ENCODE measurements at regions not wholly inside any gene's neighbourhood (a gene's known extent, or its start where the extent isn't known, plus 50 kb on each side); places are given as distances from the start of the nearest gene placed in this dataset.

DNA sequence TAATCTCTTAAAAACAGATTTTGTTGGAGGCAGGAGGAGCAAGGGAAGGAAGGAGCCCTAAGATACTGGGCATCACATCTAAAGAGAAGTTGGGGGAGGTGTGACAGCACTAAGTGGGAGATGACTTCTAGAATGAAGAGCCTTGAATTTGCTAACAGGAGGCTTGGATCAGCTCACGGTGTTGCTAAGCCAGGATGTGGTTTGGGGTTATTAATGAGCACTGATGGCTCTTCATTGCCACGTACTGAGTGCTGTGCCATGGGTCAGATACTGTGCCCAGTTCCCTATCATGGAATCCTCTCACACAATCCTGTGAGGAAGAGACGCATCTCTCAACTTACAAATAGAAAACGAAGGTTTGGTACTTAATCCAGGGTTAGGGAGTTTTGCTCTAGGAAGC, 78.5 kb downstream of the C7orf25 start:
- ChIA-PET POLR2A (no interaction called here), CTCF (interaction anchor here (0.8 to 6.7 kb wide), 5 partner anchors 11 to 892 kb away, joined by 3 to 95 read pairs (median 12); no protein-coding TSS in a partner anchor)
- no peak for DNase-seq (ENCODE audit: low read depth, low spot score)
- TF ChIP-seq, protein P1, sequence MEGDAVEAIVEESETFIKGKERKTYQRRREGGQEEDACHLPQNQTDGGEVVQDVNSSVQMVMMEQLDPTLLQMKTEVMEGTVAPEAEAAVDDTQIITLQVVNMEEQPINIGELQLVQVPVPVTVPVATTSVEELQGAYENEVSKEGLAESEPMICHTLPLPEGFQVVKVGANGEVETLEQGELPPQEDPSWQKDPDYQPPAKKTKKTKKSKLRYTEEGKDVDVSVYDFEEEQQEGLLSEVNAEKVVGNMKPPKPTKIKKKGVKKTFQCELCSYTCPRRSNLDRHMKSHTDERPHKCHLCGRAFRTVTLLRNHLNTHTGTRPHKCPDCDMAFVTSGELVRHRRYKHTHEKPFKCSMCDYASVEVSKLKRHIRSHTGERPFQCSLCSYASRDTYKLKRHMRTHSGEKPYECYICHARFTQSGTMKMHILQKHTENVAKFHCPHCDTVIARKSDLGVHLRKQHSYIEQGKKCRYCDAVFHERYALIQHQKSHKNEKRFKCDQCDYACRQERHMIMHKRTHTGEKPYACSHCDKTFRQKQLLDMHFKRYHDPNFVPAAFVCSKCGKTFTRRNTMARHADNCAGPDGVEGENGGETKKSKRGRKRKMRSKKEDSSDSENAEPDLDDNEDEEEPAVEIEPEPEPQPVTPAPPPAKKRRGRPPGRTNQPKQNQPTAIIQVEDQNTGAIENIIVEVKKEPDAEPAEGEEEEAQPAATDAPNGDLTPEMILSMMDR (IDR thresholded peaks at IDR 0.05; ENCODE audit: insufficient read depth, low read length, missing control alignments): no peak
- no peak overlapping the region for H3K4me3 ChIP-seq (ENCODE audit: low read depth, low read length)

- H3K4me3 ChIP-seq (ENCODE audit: low read depth, low read length): no peak overlapping the region
- TF ChIP-seq, protein P1 (IDR thresholded peaks at IDR 0.05; ENCODE audit: insufficient read depth, low read length, missing control alignments): no peak
- ChIA-PET CTCF (interaction anchor here (0.8 to 6.7 kb wide), 6 partner anchors 11 to 891 kb away, joined by 3 to 95 read pairs (median 7); no protein-coding TSS in a partner anchor), POLR2A (no interaction called here)
- DNase-seq (ENCODE audit: low read depth, low spot score): no peak
Observed at GRCh38 chr7:42832667-42833066, 79.2 kb downstream of the C7orf25 start.

- TF ChIP-seq, protein P1 (IDR thresholded peaks at IDR 0.05; ENCODE audit: insufficient read depth, low read length, missing control alignments): peak; percentile 63
- ChIA-PET POLR2A (no interaction called here), CTCF (interaction anchor here (1.1 to 6.7 kb wide), 11 partner anchors 11 to 895 kb away, joined by 3 to 95 read pairs (median 4); no protein-coding TSS in a partner anchor)
- H3K4me3 ChIP-seq (ENCODE audit: low read depth, low read length): no peak overlapping the region
- no peak for DNase-seq (ENCODE audit: low read depth, low spot score)
Observed at GRCh38 chr7:42831718-42832522, 80.0 kb downstream of the C7orf25 start.

GRCh38 chr7:42831006-42831717, 80.7 kb downstream of the C7orf25 start:
- TF ChIP-seq, protein P1 (IDR thresholded peaks at IDR 0.05; ENCODE audit: insufficient read depth, low read length, missing control alignments): no peak
- POLR2A ChIA-PET: no interaction called here
- CTCF ChIA-PET: interaction anchor here (0.8 to 6.7 kb wide), 16 partner anchors 9 to 895 kb away, joined by 3 to 95 read pairs (median 4); no protein-coding TSS in a partner anchor
- no peak for DNase-seq (ENCODE audit: low read depth, low spot score)
- H3K4me3 ChIP-seq (ENCODE audit: low read depth, low read length): no peak overlapping the region

GRCh38 chr7:42812779-42813178, 99.1 kb downstream of the C7orf25 start:
- no peak overlapping the region for H3K4me3 ChIP-seq (ENCODE audit: low read depth, low read length)
- CTCF ChIA-PET: no interaction called here
- DNase-seq (ENCODE audit: low read depth, low spot score): no peak
- TF ChIP-seq, protein P1 (IDR thresholded peaks at IDR 0.05; ENCODE audit: insufficient read depth, low read length, missing control alignments): no peak
- POLR2A ChIA-PET: no interaction called here

DNA sequence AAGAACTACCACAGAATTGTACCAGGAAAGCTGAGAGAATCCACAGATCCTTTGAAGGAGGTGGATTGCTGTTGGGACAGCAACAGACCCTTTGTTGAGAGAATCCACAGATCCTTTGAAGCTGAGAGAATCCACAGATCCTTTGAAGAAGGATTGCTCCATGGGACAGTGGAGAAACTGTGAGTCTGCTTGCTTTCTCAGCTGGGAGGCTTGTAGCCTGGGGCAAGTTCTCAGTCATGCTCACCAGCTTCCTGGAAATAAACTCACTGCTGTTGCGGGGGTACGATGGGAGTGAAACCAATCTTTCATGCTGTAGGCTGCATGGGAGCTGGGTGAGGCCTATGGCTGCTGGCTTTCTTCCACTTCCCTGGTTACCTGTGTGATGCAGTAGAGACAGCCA, 106.3 kb downstream of the C7orf25 start:
- ChIA-PET POLR2A (no interaction called here), CTCF (no interaction called here)
- H3K4me3 ChIP-seq (ENCODE audit: low read depth, low read length): no peak overlapping the region
- DNase-seq (ENCODE audit: low read depth, low spot score): no peak
- TF ChIP-seq, protein P1 (IDR thresholded peaks at IDR 0.05; ENCODE audit: insufficient read depth, low read length, missing control alignments): no peak
